PC-3 (cell line): ENCODE measurements at regions not wholly inside any gene's neighbourhood (a gene's known extent, or its start where the extent isn't known, plus 50 kb on each side); places are given as distances from the start of the nearest gene placed in this dataset.

Source experiments
- CTCF ChIP-seq: fragments of 300-600 bp; sonication (generic); conservative IDR thresholded peaks from 2 replicates; pipeline ENCODE4 v1.5.1; 2017; ENCODE audit warnings: antibody characterized with exemption, low read depth, mild to moderate bottlenecking, low read length
- EZH2 ChIP-seq: fragments of 300-600 bp; sonication (generic); IDR thresholded peaks from one replicate; pipeline ENCODE4 v1.6.1; 2017; ENCODE audit warnings: antibody characterized with exemption, mild to moderate bottlenecking, low read length; ENCODE audit not compliant: unreplicated experiment

GRCh38 chr13:112171570-112171965 is 104.6 kb downstream of the SOX1 start:
- TF ChIP-seq EZH2, result no peak
- no peak for TF ChIP-seq CTCF
